Endothelial cell (in vitro differentiated cells): ENCODE measurements at regions not wholly inside any gene's neighbourhood (a gene's known extent, or its start where the extent isn't known, plus 50 kb on each side); places are given as distances from the start of the nearest gene placed in this dataset.

ENCODE experiments used
- DNase-seq: peaks from one replicate; pipeline ENCODE4 v3.0.0; 2021; ENCODE audit warnings: low spot score
- H3K27ac Mint-ChIP-seq: one replicate; pipeline ENCODE4 v1.8.0; 2021; ENCODE audit warnings: mixed read lengths, inconsistent platforms; ENCODE audit not compliant: unreplicated experiment
- H3K27me3 Mint-ChIP-seq: one replicate; pipeline ENCODE4 v1.8.0; 2021; ENCODE audit warnings: mild to moderate bottlenecking, moderate library complexity, mixed read lengths, inconsistent platforms; ENCODE audit not compliant: unreplicated experiment
- H3K36me3 Mint-ChIP-seq: one replicate; pipeline ENCODE4 v1.8.0; 2021; ENCODE audit warnings: mild to moderate bottlenecking, low read depth, mixed read lengths, inconsistent platforms; ENCODE audit not compliant: unreplicated experiment
- H3K4me1 Mint-ChIP-seq: one replicate; pipeline ENCODE4 v1.8.0; 2021; ENCODE audit warnings: mild to moderate bottlenecking, mixed read lengths, inconsistent platforms; ENCODE audit not compliant: unreplicated experiment
- H3K4me3 Mint-ChIP-seq: one replicate; pipeline ENCODE4 v1.8.0; 2021; ENCODE audit warnings: mild to moderate bottlenecking, mixed read lengths, inconsistent platforms; ENCODE audit not compliant: unreplicated experiment
- H3K9me3 Mint-ChIP-seq: one replicate; pipeline ENCODE4 v1.8.0; 2021; ENCODE audit warnings: mixed read lengths, inconsistent platforms; ENCODE audit not compliant: unreplicated experiment
- TF ChIP-seq, protein P1 (sequence below): fragments of 200-600 bp; sonication (generic); IDR thresholded peaks from one replicate; pipeline ENCODE4 v1.5.0; 2021; ENCODE audit warnings: antibody characterized with exemption; ENCODE audit not compliant: unreplicated experiment

DNA sequence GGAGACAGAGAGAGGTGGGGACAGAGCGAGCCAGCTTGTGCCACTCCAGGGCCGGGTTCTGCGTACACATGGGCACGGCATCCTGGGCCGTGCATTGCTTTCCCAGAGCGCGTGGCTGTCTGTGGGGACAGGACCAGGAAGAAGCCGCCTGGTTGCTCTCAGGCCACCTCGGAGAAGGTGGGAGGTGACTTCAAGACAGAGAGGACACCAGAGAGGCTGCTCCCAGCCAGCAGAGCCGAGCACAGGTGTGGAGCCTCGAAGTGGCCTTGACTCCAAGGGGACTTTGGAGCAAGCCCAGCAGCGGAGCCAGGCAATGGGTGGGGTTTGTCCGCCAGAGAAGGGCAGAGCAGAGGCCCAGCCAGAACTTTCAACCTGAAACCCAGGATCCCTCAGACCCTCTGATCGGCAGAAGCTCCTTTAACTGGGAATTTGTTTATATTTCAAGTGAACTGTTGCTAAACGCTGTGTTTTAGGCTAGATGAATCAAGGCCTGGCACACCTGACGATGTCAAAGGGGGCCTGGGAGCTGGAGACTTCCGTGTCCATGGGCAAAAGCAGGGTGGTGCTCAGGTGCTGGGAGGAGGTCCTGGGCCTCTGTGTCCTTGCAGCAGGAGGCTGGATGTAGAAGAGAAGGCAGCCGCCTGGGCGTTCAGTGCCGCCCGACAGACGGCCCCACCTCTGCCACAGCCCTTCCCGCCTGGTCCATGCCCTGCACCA, 262.1 kb downstream of the DLL1 start:
- Mint-ChIP-seq H3K9me3 (no peaks in the 10 kb centered on the region), H3K36me3 (peaks cover 9% of the 10 kb centered on the region), H3K4me3 (no peak overlapping the region), H3K27ac (no peak overlapping the region), H3K27me3 (peaks cover 9% of the 10 kb centered on the region), H3K4me1 (no peaks in the 10 kb centered on the region)
- DNase-seq = no peak
- TF ChIP-seq, protein P1, sequence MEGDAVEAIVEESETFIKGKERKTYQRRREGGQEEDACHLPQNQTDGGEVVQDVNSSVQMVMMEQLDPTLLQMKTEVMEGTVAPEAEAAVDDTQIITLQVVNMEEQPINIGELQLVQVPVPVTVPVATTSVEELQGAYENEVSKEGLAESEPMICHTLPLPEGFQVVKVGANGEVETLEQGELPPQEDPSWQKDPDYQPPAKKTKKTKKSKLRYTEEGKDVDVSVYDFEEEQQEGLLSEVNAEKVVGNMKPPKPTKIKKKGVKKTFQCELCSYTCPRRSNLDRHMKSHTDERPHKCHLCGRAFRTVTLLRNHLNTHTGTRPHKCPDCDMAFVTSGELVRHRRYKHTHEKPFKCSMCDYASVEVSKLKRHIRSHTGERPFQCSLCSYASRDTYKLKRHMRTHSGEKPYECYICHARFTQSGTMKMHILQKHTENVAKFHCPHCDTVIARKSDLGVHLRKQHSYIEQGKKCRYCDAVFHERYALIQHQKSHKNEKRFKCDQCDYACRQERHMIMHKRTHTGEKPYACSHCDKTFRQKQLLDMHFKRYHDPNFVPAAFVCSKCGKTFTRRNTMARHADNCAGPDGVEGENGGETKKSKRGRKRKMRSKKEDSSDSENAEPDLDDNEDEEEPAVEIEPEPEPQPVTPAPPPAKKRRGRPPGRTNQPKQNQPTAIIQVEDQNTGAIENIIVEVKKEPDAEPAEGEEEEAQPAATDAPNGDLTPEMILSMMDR = no peak

DNA sequence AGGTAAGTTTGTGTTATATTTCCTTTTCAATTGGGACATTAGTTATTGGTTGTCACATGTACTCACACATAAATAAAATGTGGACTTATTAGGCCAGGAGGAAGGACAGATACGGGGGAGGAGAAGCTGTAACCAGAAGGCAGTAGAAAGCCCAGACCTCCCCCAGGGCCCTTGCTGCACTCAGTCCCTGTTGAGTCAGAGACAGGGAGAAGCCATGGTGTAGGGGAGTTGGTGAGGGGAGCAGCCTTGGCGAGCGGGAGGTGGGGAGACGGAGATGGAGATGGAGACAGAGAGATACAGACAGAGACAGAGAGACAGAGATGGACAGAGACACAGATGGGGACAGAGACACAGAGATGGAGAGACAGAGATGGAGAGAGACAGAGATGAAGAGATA, 263.2 kb downstream of the DLL1 start:
- no peaks in the 10 kb centered on the region for H3K4me1 Mint-ChIP-seq
- peaks cover 9% of the 10 kb centered on the region for H3K27me3 Mint-ChIP-seq
- TF ChIP-seq, protein P1 = no peak
- H3K4me3 Mint-ChIP-seq = no peak overlapping the region
- no peaks in the 10 kb centered on the region for H3K9me3 Mint-ChIP-seq
- DNase-seq = no peak
- H3K27ac Mint-ChIP-seq = no peak overlapping the region
- H3K36me3 Mint-ChIP-seq = peaks cover 4% of the 10 kb centered on the region

DNA sequence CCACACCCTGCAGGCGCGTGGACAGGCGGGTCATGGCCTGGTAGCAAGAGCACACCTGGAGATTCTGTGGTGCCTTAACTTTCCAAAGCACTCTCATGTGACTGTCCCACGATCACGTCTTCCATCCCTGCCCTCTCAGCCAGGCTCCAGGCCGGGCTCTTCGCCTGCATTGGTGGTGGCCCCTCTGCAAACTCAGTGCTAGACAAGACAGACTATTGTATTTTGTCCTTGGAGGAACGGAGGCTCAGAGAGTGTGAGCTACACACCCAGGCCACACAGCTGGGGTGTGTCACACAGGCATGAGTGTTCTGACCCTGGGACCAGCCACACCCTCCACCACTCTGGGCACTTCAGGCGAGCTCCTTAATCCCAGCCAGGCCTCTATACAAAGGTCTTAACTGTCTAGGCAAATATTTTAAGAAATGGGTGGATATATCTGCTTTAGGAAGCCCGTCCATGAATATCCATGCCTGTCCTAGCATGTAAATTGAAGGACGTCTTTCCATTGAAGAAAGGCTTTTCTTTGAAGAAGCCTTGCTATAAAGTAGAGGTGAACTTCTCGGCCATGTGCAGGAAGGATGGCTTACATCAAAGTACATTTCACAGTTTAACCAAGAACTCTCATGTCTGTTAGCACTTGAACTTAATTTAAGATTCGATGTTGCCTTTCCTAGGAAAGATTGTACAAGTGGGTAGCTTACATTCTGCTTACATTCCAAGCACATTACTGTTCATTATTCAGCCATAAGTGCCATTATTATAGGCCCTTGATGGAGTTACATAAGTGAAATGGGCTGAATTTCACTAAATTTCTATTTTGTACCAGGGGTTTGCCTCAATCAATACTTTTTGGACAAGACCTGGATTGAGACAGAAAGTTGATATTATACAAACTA, 263.9 kb downstream of the DLL1 start:
- Mint-ChIP-seq H3K4me3 (no peak overlapping the region), H3K9me3 (no peaks in the 10 kb centered on the region), H3K36me3 (peaks cover 4% of the 10 kb centered on the region), H3K27ac (no peak overlapping the region), H3K4me1 (no peaks in the 10 kb centered on the region), H3K27me3 (peaks cover 9% of the 10 kb centered on the region)
- no peak for DNase-seq
- TF ChIP-seq, protein P1 = no peak

DNA sequence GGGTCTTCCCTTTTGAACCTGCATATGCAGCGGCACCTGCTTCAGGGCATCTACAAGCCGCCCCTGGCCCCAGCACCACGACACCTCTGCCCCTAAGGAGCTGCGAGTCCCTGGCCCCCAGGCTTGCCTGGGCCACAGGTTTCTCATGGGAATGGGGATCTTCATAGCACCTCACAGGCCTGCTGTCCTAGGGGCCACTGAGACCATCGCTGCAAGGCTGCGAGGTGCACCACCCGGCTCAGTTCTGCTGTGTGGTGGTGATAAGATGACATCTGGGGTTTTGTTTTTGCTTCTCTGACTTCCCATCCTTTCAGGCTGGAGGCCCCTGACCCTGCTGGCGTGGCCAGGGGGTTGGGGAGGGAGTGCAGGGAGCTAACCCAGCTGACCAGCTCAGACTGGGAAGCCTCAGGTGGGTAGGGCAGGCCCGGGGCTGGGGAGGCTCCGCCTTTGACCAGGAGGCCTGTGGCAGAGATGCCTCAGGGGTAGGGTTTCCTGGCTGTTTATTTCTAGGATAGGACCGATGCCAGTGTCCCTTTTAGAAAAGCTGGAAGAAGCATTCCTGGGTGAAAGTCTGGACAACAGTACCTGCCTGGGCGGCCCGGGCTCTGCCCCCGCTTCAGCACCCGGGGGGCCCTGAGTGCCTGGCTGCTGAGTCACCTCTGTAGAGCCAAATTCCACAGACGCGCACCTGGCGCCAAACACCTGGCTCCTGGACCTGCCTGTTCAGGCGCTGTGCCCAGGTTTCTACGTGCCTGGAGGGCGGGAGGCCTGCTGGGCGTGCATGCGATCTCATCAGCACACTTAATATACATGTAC, 264.7 kb downstream of the DLL1 start:
- DNase-seq = no peak
- H3K9me3 Mint-ChIP-seq = no peaks in the 10 kb centered on the region
- TF ChIP-seq, protein P1 = no peak
- H3K36me3 Mint-ChIP-seq = peaks cover 4% of the 10 kb centered on the region
- no peak overlapping the region for H3K27ac Mint-ChIP-seq
- H3K4me1 Mint-ChIP-seq = no peaks in the 10 kb centered on the region
- peaks cover 9% of the 10 kb centered on the region for H3K27me3 Mint-ChIP-seq
- no peak overlapping the region for H3K4me3 Mint-ChIP-seq
